ENCODE measurements at regions not wholly inside any gene's neighbourhood (a gene's known extent, or its start where the extent isn't known, plus 50 kb on each side); places are given as distances from the start of the nearest gene placed in this dataset.

- H3K27ac ChIP-seq (ENCODE audit: low read depth, low read length), result no peak overlapping the region
- no peaks in the 10 kb centered on the region for H3K9me3 ChIP-seq (ENCODE audit: control insufficient read depth, insufficient read depth, low read depth, low read length)
- 0 out of 2 replicates have a peak overlapping the region, but pooled peaks have one; percentile 1 for H3K4me3 ChIP-seq (ENCODE audit: low read depth, low read length)
- H3K4me1 ChIP-seq (ENCODE audit: control insufficient read depth, insufficient read depth, low read length), result peaks cover 15% of the 10 kb centered on the region
- H3K9ac ChIP-seq (ENCODE audit: low read length), result no peak overlapping the region
- no peaks in the 10 kb centered on the region; the same call in 1 of the 2 replicates for H3K27me3 ChIP-seq (ENCODE audit: control insufficient read depth, insufficient read depth, low read length)
- no peaks in the 10 kb centered on the region for H3K36me3 ChIP-seq (ENCODE audit: control insufficient read depth, insufficient read depth, low read length)
These were observed 149.6 kb upstream of the MID1 start for GRCh38 chrX:10769696-10770619.

DNA sequence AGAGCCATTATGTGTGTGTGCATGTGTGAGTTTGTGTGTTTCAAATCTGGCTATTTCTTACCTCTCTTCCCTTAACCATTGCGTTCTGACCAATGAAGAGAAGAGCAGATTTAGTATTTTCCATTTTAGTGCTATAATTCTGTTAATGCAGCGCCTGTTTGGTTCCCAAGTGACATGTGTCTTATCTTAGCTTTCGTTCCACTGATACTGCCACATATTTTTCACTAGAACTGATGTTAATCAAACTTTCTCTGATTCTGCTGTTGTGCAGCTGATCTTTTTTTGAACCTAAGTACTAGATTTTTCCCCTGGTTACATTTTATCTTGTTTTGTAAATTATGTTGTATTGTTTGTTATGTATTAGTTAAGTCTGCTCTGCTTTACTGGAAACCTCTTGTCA, 152.9 kb upstream of the MID1 start:
- no peaks in the 10 kb centered on the region for H3K9me3 ChIP-seq (ENCODE audit: control insufficient read depth, insufficient read depth, low read depth, low read length)
- H3K27me3 ChIP-seq (ENCODE audit: control insufficient read depth, insufficient read depth, low read length), result no peaks in the 10 kb centered on the region; the same call in 1 of the 2 replicates
- H3K27ac ChIP-seq (ENCODE audit: low read depth, low read length), result no peak overlapping the region
- no peak overlapping the region for H3K9ac ChIP-seq (ENCODE audit: low read length)
- no peaks in the 10 kb centered on the region for H3K36me3 ChIP-seq (ENCODE audit: control insufficient read depth, insufficient read depth, low read length)
- H3K4me1 ChIP-seq (ENCODE audit: control insufficient read depth, insufficient read depth, low read length), result peaks cover 13% of the 10 kb centered on the region
- H3K4me3 ChIP-seq (ENCODE audit: low read depth, low read length), result no peak overlapping the region

DNA sequence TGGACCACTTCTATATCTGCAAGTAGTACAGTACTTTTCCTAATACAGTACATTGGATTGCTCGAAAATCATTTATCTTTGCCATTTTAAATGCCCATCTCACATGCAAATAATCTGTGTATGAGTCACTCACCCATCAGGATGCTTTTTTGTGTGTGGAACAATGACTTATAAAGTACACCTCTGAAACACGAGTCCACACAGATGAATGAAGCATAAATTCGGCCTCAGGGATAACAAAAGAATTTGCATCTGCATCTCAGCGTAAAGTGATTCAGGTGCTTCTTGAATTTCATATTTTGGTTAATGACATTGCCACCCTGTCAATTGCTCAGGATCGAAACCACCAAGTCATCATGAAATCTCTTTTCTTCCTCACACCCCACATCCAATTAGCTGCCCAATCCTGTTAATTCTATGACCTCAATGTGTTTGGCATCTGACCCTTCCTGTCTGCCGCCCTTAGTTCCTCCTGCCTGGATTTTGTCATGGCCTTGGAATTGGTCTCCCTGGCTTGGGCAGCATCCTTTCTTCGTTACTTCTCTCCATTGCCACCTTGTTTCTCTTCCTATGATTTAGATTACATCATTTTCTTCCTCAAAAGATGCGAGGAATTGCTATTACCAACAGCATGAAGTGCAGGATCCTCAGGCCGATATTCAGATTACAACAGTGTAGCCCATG, 161.6 kb upstream of the MID1 start:
- Histone ChIP-seq H3K9ac (ENCODE audit: low read length) (no peak overlapping the region), H3K9me3 (ENCODE audit: control insufficient read depth, insufficient read depth, low read depth, low read length) (no peaks in the 10 kb centered on the region), H3K27ac (ENCODE audit: low read depth, low read length) (no peak overlapping the region), H3K36me3 (ENCODE audit: control insufficient read depth, insufficient read depth, low read length) (no peaks in the 10 kb centered on the region), H3K27me3 (ENCODE audit: control insufficient read depth, insufficient read depth, low read length) (no peaks in the 10 kb centered on the region), H3K4me1 (ENCODE audit: control insufficient read depth, insufficient read depth, low read length) (no peaks in the 10 kb centered on the region), H3K4me3 (ENCODE audit: low read depth, low read length) (no peak overlapping the region)

DNA sequence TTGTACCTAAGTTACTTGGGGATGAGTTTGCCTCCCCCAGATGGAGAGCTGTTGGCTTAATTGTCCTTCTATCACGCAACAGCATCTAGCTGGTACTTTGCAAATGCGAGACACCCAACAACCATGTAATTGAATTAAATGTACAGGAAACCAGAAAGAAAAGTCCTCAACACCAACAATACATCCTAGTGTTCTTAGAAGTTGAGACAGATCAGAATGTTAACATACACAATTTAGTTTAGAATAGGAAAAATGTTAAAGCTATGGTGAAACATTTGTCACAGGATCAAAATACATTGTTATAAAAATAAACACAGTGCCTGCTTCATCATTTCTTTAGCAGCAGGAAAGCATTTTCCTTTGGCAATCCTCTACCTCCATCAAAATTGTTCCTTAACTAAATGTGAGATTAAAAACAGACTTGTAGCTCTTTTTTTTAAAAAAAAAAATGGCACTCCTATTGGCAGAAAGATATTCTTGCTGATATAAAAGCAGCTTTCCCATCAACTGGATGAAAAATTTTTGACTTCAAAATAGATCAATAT, 163.1 kb upstream of the MID1 start:
- Histone ChIP-seq H3K4me1 (ENCODE audit: control insufficient read depth, insufficient read depth, low read length) (no peaks in the 10 kb centered on the region), H3K36me3 (ENCODE audit: control insufficient read depth, insufficient read depth, low read length) (no peaks in the 10 kb centered on the region), H3K4me3 (ENCODE audit: low read depth, low read length) (no peak overlapping the region), H3K27me3 (ENCODE audit: control insufficient read depth, insufficient read depth, low read length) (no peaks in the 10 kb centered on the region), H3K27ac (ENCODE audit: low read depth, low read length) (no peak overlapping the region), H3K9me3 (ENCODE audit: control insufficient read depth, insufficient read depth, low read depth, low read length) (no peaks in the 10 kb centered on the region), H3K9ac (ENCODE audit: low read length) (no peak overlapping the region)

DNA sequence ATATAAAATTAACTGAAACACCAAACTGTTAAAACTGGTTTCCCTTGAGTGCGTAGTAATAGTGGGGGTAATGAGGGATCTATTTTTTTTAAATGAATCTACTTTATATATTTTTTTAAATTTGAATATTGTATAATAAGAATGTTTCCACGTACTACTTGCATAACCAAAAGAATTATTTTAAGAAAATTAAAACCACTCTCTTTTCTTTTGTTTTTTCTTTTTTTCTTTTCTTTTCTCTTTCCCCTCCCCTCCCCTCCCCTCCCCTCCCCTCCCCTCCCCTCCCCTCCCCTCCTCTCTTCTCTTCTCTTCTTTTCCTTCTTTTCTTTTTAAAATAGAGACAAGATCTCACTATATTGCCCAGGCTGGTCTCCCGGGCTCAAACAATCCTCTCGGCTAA, 166.9 kb upstream of the MID1 start:
- no peaks in the 10 kb centered on the region; the same call in 1 of the 2 replicates for H3K27me3 ChIP-seq (ENCODE audit: control insufficient read depth, insufficient read depth, low read length)

DNA sequence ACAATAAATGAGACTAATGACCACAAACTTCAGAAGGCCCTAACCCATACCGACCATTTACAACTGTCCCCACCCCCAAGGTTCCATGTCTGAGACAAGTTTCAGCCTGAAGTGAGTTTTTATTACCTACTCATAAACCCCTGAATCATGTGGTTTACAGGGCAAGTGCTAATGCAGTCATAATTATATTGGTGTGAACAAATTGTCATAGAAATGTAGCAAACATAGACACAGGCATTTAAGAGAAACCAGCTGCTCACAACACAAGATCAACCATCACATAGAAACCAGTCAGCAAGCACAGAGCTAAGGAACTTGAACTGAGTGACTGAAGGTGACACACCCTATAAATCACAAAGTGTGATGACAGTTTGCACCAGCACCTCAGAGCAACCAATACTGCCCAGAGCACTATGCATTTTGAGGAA, 173.8 kb upstream of the MID1 start:
- H3K4me1 ChIP-seq (ENCODE audit: control insufficient read depth, insufficient read depth, low read length), result 0 out of 2 replicates have a peak, but pooled peaks cover 3% of the 10 kb centered on the region
- no peak overlapping the region for H3K9ac ChIP-seq (ENCODE audit: low read length)
- no peaks in the 10 kb centered on the region for H3K36me3 ChIP-seq (ENCODE audit: control insufficient read depth, insufficient read depth, low read length)
- H3K27ac ChIP-seq (ENCODE audit: low read depth, low read length), result no peak overlapping the region
- H3K4me3 ChIP-seq (ENCODE audit: low read depth, low read length), result no peak overlapping the region
- H3K9me3 ChIP-seq (ENCODE audit: control insufficient read depth, insufficient read depth, low read depth, low read length), result no peaks in the 10 kb centered on the region
- H3K27me3 ChIP-seq (ENCODE audit: control insufficient read depth, insufficient read depth, low read length), result no peaks in the 10 kb centered on the region; the same call in 1 of the 2 replicates

More for the DNA sequence above, 166.9 kb upstream of the MID1 start:
- H3K36me3 ChIP-seq (ENCODE audit: control insufficient read depth, insufficient read depth, low read length), result no peaks in the 10 kb centered on the region
- H3K9ac ChIP-seq (ENCODE audit: low read length), result no peak overlapping the region
- H3K9me3 ChIP-seq (ENCODE audit: control insufficient read depth, insufficient read depth, low read depth, low read length), result no peaks in the 10 kb centered on the region
- no peak overlapping the region for H3K27ac ChIP-seq (ENCODE audit: low read depth, low read length)
- H3K4me3 ChIP-seq (ENCODE audit: low read depth, low read length), result no peak overlapping the region
- no peaks in the 10 kb centered on the region for H3K4me1 ChIP-seq (ENCODE audit: control insufficient read depth, insufficient read depth, low read length)

DNA sequence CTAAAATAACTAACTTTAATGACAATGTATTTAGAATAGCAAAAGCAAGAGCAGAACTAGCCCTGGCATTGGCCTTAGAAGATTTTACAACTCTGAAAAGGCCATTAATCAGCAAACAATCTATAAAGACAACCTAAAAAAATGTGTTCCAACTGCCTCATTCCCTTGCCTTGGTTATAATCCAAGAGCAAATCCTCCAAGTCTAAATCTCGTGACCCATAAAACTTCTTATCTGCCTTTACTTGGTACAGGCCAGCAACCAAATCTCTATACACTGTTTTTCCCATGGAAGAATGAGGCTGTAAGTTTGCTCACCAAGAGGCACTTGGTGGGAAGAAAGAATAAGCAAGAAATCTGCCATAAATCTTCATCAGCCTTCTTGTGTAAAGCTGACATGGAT, 175.3 kb upstream of the MID1 start:
- Histone ChIP-seq H3K4me1 (ENCODE audit: control insufficient read depth, insufficient read depth, low read length) (0 out of 2 replicates have a peak, but pooled peaks cover 3% of the 10 kb centered on the region), H3K9me3 (ENCODE audit: control insufficient read depth, insufficient read depth, low read depth, low read length) (no peaks in the 10 kb centered on the region), H3K36me3 (ENCODE audit: control insufficient read depth, insufficient read depth, low read length) (no peaks in the 10 kb centered on the region), H3K4me3 (ENCODE audit: low read depth, low read length) (no peak overlapping the region), H3K27me3 (ENCODE audit: control insufficient read depth, insufficient read depth, low read length) (no peaks in the 10 kb centered on the region; the same call in 1 of the 2 replicates), H3K27ac (ENCODE audit: low read depth, low read length) (no peak overlapping the region), H3K9ac (ENCODE audit: low read length) (no peak overlapping the region)

DNA sequence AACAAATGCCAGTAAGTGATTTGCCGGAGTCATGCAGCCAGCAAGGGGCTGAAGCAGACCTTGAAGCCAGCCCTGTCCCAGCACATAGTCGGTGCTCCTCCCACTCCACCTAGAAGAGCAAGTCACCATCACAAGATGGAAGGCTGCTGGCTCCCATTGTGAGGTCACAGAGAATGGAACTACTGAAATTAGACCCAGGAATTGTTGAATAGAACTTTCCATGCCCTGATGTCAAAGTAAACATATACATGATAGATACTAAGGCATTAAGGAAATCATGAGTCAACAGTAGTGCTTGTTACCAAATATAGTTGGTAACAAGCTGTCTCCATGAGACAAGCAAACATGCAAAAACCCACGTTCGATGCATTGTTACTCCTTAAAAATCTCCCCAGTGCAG, 177.1 kb upstream of the MID1 start:
- no peaks in the 10 kb centered on the region; the same call in 1 of the 2 replicates for H3K27me3 ChIP-seq (ENCODE audit: control insufficient read depth, insufficient read depth, low read length)
- H3K9ac ChIP-seq (ENCODE audit: low read length), result no peak overlapping the region
- 0 out of 2 replicates have a peak, but pooled peaks cover 3% of the 10 kb centered on the region for H3K4me1 ChIP-seq (ENCODE audit: control insufficient read depth, insufficient read depth, low read length)
- no peaks in the 10 kb centered on the region for H3K36me3 ChIP-seq (ENCODE audit: control insufficient read depth, insufficient read depth, low read length)
- no peaks in the 10 kb centered on the region for H3K9me3 ChIP-seq (ENCODE audit: control insufficient read depth, insufficient read depth, low read depth, low read length)
- no peak overlapping the region for H3K4me3 ChIP-seq (ENCODE audit: low read depth, low read length)
- H3K27ac ChIP-seq (ENCODE audit: low read depth, low read length), result no peak overlapping the region

GRCh38 chrX:10798041-10798440, 177.7 kb upstream of the MID1 start:
- Histone ChIP-seq H3K27me3 (ENCODE audit: control insufficient read depth, insufficient read depth, low read length) (no peaks in the 10 kb centered on the region; the same call in 1 of the 2 replicates), H3K9ac (ENCODE audit: low read length) (no peak overlapping the region), H3K9me3 (ENCODE audit: control insufficient read depth, insufficient read depth, low read depth, low read length) (no peaks in the 10 kb centered on the region), H3K4me3 (ENCODE audit: low read depth, low read length) (no peak overlapping the region), H3K27ac (ENCODE audit: low read depth, low read length) (no peak overlapping the region), H3K36me3 (ENCODE audit: control insufficient read depth, insufficient read depth, low read length) (no peaks in the 10 kb centered on the region), H3K4me1 (ENCODE audit: control insufficient read depth, insufficient read depth, low read length) (0 out of 2 replicates have a peak, but pooled peaks cover 3% of the 10 kb centered on the region)

GRCh38 chrX:10800796-10801195, 180.4 kb upstream of the MID1 start:
- no peaks in the 10 kb centered on the region; the same call in 1 of the 2 replicates for H3K27me3 ChIP-seq (ENCODE audit: control insufficient read depth, insufficient read depth, low read length)
- H3K27ac ChIP-seq (ENCODE audit: low read depth, low read length), result no peak overlapping the region
- H3K4me1 ChIP-seq (ENCODE audit: control insufficient read depth, insufficient read depth, low read length), result 0 out of 2 replicates have a peak, but pooled peaks cover 3% of the 10 kb centered on the region
- no peaks in the 10 kb centered on the region for H3K36me3 ChIP-seq (ENCODE audit: control insufficient read depth, insufficient read depth, low read length)
- no peaks in the 10 kb centered on the region for H3K9me3 ChIP-seq (ENCODE audit: control insufficient read depth, insufficient read depth, low read depth, low read length)
- no peak overlapping the region for H3K9ac ChIP-seq (ENCODE audit: low read length)
- no peak overlapping the region for H3K4me3 ChIP-seq (ENCODE audit: low read depth, low read length)

Data from HUES6 (cell line).